B cell (primary cell): ENCODE measurements at regions not wholly inside any gene's neighbourhood (a gene's known extent, or its start where the extent isn't known, plus 50 kb on each side); places are given as distances from the start of the nearest gene placed in this dataset.
"Not testable (repeated sequence)": the region's sequence is repeated elsewhere in the genome, so short reads cannot be mapped to it uniquely, and the experiment has no call there.

ENCODE experiments used
- CTCF ChIP-seq: fragments of 200-600 bp; IDR thresholded peaks from one replicate; pipeline ENCODE4 v1.8.0; 2022; ENCODE audit warnings: antibody characterized with exemption, mild to moderate bottlenecking
- EZH2 ChIP-seq: IDR thresholded peaks from 2 replicates; pipeline ENCODE4 v1.6.1; 2012; ENCODE audit warnings: borderline replicate concordance, low read depth, mild to moderate bottlenecking, moderate library complexity, low read length; ENCODE audit not compliant: insufficient read depth, poor library complexity, severe bottlenecking

DNA sequence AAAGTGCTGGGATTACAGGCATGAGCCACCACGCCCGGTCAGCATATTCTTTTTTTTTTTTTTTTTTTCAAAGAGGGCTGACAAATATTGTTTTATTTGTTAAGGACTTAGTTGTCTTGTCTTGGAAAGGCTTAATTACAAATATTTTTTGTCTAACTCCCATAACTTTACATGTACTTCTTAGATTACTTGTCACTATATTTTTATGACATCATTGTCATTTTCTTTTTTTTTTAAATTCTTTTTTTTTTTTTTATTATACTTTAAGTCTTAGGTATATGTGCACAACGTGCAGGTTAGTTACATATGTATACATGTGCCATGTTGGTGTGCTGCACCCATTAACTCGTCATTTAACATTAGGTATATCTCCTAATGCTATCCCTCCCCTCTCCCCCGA, 162.5 kb downstream of the DISP1 start:
- TF ChIP-seq CTCF, EZH2: not testable (repeated sequence)
